Neural cell (in vitro differentiated cells): ENCODE measurements at regions not wholly inside any gene's neighbourhood (a gene's known extent, or its start where the extent isn't known, plus 50 kb on each side); places are given as distances from the start of the nearest gene placed in this dataset.
"Not testable (repeated sequence)": the region's sequence is repeated elsewhere in the genome, so short reads cannot be mapped to it uniquely, and the experiment has no call there.

Experiments
- CTCF ChIP-seq: fragments of 450-650 bp; IDR thresholded peaks from 2 replicates; pipeline ENCODE4 v1.5.1; 2014; ENCODE audit warnings: antibody characterized with exemption, mild to moderate bottlenecking, moderate library complexity; ENCODE audit not compliant: poor library complexity, severe bottlenecking
- EZH2 ChIP-seq: fragments of 200-600, 300-800 bp; shearing (Covaris generic), sonication (generic); IDR thresholded peaks from 2 replicates; pipeline ENCODE4 v1.6.1; 2014; ENCODE audit warnings: antibody characterized with exemption, low read length, borderline replicate concordance, mild to moderate bottlenecking; ENCODE audit not compliant: insufficient read depth, poor library complexity, severe bottlenecking
- MXI1 ChIP-seq: fragments of 450-650 bp; conservative IDR thresholded peaks from 2 replicates; pipeline ENCODE4 v1.6.1; 2014; ENCODE audit warnings: antibody characterized with exemption, mild to moderate bottlenecking; ENCODE audit not compliant: poor library complexity, severe bottlenecking

GRCh38 chr2:83180862-83181530, 1278.1 kb downstream of the SUCLG1 start:
- TF ChIP-seq CTCF, MXI1, EZH2: not testable (repeated sequence)
